ENCODE measurements at regions not wholly inside any gene's neighbourhood (a gene's known extent, or its start where the extent isn't known, plus 50 kb on each side); places are given as distances from the start of the nearest gene placed in this dataset.
"Not testable (repeated sequence)": the region's sequence is repeated elsewhere in the genome, so short reads cannot be mapped to it uniquely, and the experiment has no call there.

GRCh38 chr17:14547556-14547955 lies 246.7 kb downstream of the HS3ST3B1 start:
- no peak for DNase-seq (ENCODE audit: low read depth)
- H3K4me3 ChIP-seq (ENCODE audit: low read depth, low read length): no peak overlapping the region
- TF ChIP-seq, protein P1, sequence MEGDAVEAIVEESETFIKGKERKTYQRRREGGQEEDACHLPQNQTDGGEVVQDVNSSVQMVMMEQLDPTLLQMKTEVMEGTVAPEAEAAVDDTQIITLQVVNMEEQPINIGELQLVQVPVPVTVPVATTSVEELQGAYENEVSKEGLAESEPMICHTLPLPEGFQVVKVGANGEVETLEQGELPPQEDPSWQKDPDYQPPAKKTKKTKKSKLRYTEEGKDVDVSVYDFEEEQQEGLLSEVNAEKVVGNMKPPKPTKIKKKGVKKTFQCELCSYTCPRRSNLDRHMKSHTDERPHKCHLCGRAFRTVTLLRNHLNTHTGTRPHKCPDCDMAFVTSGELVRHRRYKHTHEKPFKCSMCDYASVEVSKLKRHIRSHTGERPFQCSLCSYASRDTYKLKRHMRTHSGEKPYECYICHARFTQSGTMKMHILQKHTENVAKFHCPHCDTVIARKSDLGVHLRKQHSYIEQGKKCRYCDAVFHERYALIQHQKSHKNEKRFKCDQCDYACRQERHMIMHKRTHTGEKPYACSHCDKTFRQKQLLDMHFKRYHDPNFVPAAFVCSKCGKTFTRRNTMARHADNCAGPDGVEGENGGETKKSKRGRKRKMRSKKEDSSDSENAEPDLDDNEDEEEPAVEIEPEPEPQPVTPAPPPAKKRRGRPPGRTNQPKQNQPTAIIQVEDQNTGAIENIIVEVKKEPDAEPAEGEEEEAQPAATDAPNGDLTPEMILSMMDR (IDR thresholded peaks at IDR 0.05; ENCODE audit: low read depth, low read length): no peak
- TF ChIP-seq POLR2A (IDR thresholded peaks at IDR 0.05; ENCODE audit: extremely low read depth, insufficient read length) (no peak), MYC (IDR thresholded peaks at IDR 0.05; ENCODE audit: low read depth, low read length) (no peak)
- TF ChIP-seq, protein P2, sequence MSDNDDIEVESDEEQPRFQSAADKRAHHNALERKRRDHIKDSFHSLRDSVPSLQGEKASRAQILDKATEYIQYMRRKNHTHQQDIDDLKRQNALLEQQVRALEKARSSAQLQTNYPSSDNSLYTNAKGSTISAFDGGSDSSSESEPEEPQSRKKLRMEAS (IDR thresholded peaks at IDR 0.05; ENCODE audit: low read depth, low read length): no peak

GRCh38 chr17:14547016-14547415 lies 246.1 kb downstream of the HS3ST3B1 start:
- no peak for TF ChIP-seq POLR2A (IDR thresholded peaks at IDR 0.05; ENCODE audit: extremely low read depth, insufficient read length)
- TF ChIP-seq, protein P1 (IDR thresholded peaks at IDR 0.05; ENCODE audit: low read depth, low read length): no peak
- TF ChIP-seq, protein P2 (IDR thresholded peaks at IDR 0.05; ENCODE audit: low read depth, low read length): no peak
- TF ChIP-seq MYC (IDR thresholded peaks at IDR 0.05; ENCODE audit: low read depth, low read length): no peak
- DNase-seq (ENCODE audit: low read depth): no peak
- no peak overlapping the region for H3K4me3 ChIP-seq (ENCODE audit: low read depth, low read length)

- no peak overlapping the region for H3K4me3 ChIP-seq (ENCODE audit: low read depth, low read length)
- TF ChIP-seq, protein P2 (IDR thresholded peaks at IDR 0.05; ENCODE audit: low read depth, low read length): no peak
- TF ChIP-seq MYC (IDR thresholded peaks at IDR 0.05; ENCODE audit: low read depth, low read length) (no peak), POLR2A (IDR thresholded peaks at IDR 0.05; ENCODE audit: extremely low read depth, insufficient read length) (no peak)
- TF ChIP-seq, protein P1 (IDR thresholded peaks at IDR 0.05; ENCODE audit: low read depth, low read length): no peak
- DNase-seq (ENCODE audit: low read depth): no peak
Observed at GRCh38 chr17:14545156-14545906, 244.4 kb downstream of the HS3ST3B1 start.

DNA sequence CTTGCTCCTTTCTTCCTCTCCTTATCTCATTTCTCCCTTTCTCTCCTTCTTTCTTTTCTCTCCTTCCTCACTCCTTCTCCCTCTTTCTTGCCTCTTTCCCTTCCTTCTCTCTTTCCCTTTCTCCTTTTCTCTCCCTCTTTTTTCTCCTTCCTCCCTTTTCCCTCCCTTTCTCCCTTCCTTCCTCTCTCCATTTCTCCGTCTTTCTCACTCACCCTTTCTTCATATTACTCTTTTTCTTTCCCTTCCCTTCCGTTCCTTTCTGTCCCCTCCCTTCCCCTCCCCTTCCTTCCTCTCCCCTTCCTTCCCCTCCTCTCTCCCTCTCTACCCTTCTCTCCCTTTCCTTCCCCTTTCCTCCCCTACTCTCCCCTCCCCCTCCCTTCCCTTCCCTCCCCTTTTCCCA lies 240.8 kb downstream of the HS3ST3B1 start:
- TF ChIP-seq MYC (IDR thresholded peaks at IDR 0.05; ENCODE audit: low read depth, low read length): no peak
- TF ChIP-seq, protein P2 (IDR thresholded peaks at IDR 0.05; ENCODE audit: low read depth, low read length): no peak
- TF ChIP-seq, protein P1 (IDR thresholded peaks at IDR 0.05; ENCODE audit: low read depth, low read length): no peak
- TF ChIP-seq POLR2A (IDR thresholded peaks at IDR 0.05; ENCODE audit: extremely low read depth, insufficient read length): no peak
- no peak overlapping the region for H3K4me3 ChIP-seq (ENCODE audit: low read depth, low read length)
- DNase-seq (ENCODE audit: low read depth): no peak

GRCh38 chr17:14539801-14540200 lies 238.9 kb downstream of the HS3ST3B1 start:
- TF ChIP-seq MYC (IDR thresholded peaks at IDR 0.05; ENCODE audit: low read depth, low read length): no peak
- TF ChIP-seq, protein P2 (IDR thresholded peaks at IDR 0.05; ENCODE audit: low read depth, low read length): no peak
- TF ChIP-seq POLR2A (IDR thresholded peaks at IDR 0.05; ENCODE audit: extremely low read depth, insufficient read length): no peak
- TF ChIP-seq, protein P1 (IDR thresholded peaks at IDR 0.05; ENCODE audit: low read depth, low read length): no peak
- H3K4me3 ChIP-seq (ENCODE audit: low read depth, low read length): no peak overlapping the region
- DNase-seq (ENCODE audit: low read depth): no peak

GRCh38 chr17:14532242-14532641 lies 231.4 kb downstream of the HS3ST3B1 start:
- DNase-seq (ENCODE audit: low read depth); H3K4me3 ChIP-seq (ENCODE audit: low read depth, low read length): not testable (repeated sequence)

Data from NB4 (cell line).